Ovary (tissue), 1 donor: ENCODE measurements at regions not wholly inside any gene's neighbourhood (a gene's known extent, or its start where the extent isn't known, plus 50 kb on each side); places are given as distances from the start of the nearest gene placed in this dataset.

Experiments used
- EP300 ChIP-seq: sonication (generic); formaldehyde crosslinking; IDR thresholded peaks from one replicate; pipeline ENCODE4 v1.6.1; 2017; ENCODE audit warnings: antibody characterized with exemption
- POLR2A ChIP-seq: fragments of 450-650 bp; IDR thresholded peaks from one replicate; pipeline ENCODE4 v1.6.1; 2017; ENCODE audit warnings: antibody characterized with exemption, mild to moderate bottlenecking, moderate library complexity

DNA sequence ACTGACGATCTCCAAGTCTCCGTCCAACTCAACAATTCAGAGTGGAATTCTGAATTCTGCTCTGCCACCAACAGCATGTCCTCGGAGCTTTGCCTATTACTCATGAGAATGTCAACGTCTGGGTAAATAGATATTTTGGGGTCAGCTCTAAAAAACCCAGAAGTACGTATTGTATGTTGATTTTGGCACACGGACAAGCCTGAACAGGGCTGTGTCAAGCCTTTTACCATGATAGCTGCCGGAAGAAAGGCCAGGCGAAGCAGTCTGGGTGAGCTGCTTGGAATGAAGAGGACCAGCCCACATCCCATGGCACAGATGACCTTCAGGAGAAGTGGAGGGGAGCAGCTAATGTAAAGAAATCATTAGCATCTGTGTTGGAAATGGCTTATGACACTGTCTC, 88.0 kb upstream of the JAG1 start:
- TF ChIP-seq EP300 (no peak), POLR2A (no peak)
